ENCODE measurements at regions not wholly inside any gene's neighbourhood (a gene's known extent, or its start where the extent isn't known, plus 50 kb on each side); places are given as distances from the start of the nearest gene placed in this dataset.

DNA sequence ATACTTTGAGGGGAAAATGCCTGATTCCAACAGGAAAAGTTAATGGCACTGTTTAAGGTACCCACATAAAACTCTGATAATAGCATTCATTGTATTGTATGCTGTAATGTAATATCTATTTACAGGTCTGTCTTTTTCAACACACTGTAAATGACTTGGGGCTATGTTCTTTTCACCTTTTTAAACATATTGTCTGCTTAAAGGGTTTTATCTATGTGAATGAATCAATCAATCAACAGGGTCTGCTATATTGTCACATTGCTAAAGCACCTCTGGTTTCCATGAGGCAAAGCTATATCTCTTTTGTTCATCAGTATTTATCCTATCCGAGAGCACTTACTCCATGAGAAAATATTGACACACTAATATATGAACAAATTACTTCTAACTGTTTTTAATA is 288.0 kb downstream of the SLC6A15 start:
- Histone ChIP-seq H3K27me3 (no peaks in the 10 kb centered on the region), H3K4me1 (no peaks in the 10 kb centered on the region), H3K27ac (no peak overlapping the region), H3K36me3 (no peaks in the 10 kb centered on the region), H3K4me3 (no peak overlapping the region), H3K9me3 (no peaks in the 10 kb centered on the region)
- 46% methylated on average over 1 of the region's 1 CpG for WGBS (ENCODE audit: insufficient coverage, low coverage, low lambda C conversion rate, missing lambda C conversion rate)
- DNase-seq, result no peak
- TF ChIP-seq, protein P1, sequence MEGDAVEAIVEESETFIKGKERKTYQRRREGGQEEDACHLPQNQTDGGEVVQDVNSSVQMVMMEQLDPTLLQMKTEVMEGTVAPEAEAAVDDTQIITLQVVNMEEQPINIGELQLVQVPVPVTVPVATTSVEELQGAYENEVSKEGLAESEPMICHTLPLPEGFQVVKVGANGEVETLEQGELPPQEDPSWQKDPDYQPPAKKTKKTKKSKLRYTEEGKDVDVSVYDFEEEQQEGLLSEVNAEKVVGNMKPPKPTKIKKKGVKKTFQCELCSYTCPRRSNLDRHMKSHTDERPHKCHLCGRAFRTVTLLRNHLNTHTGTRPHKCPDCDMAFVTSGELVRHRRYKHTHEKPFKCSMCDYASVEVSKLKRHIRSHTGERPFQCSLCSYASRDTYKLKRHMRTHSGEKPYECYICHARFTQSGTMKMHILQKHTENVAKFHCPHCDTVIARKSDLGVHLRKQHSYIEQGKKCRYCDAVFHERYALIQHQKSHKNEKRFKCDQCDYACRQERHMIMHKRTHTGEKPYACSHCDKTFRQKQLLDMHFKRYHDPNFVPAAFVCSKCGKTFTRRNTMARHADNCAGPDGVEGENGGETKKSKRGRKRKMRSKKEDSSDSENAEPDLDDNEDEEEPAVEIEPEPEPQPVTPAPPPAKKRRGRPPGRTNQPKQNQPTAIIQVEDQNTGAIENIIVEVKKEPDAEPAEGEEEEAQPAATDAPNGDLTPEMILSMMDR (IDR thresholded peaks at IDR 0.05), result no peak
- TF ChIP-seq POLR2A (IDR thresholded peaks at IDR 0.05), result no peak
- ATAC-seq, result no peak
- intact Hi-C loops (cut with DNase I), result no loop called here

DNA sequence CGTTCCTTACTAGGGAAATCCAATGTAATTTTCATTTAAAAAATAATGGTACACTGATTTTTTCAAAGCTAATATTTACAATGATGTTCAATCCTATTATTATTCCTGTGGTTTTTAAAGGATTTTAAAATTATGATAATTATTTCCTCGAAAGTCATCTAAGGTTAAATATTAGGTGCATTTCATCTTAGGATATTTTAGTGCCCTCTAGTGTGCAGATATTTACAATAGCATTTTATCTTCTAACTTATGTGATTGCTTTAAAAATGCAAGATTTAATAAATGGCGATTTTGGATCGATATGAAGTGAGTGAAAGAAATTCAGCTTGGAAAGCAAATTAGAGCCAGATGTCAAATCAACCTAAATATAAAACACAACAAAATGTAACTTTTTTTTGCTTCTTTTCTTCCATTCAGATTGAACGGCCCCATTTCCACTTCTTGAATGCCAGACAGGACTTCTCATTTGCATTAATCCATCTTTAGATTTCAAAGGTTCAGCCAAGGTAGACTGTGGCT is 293.5 kb downstream of the SLC6A15 start:
- Histone ChIP-seq H3K4me1 (no peaks in the 10 kb centered on the region), H3K27me3 (no peaks in the 10 kb centered on the region), H3K4me3 (no peak overlapping the region), H3K36me3 (no peaks in the 10 kb centered on the region), H3K9me3 (no peaks in the 10 kb centered on the region), H3K27ac (no peak overlapping the region)
- TF ChIP-seq, protein P1 (IDR thresholded peaks at IDR 0.05), result peak in 1 of 4 donors; percentile 10
- no peak for TF ChIP-seq POLR2A (IDR thresholded peaks at IDR 0.05)
- DNase-seq (no peak), ATAC-seq (no peak)
- 46% methylated on average over 5 of the region's 5 CpGs for WGBS (ENCODE audit: insufficient coverage, low coverage, low lambda C conversion rate, missing lambda C conversion rate)
- intact Hi-C loops (cut with DNase I), result no loop called here

DNA sequence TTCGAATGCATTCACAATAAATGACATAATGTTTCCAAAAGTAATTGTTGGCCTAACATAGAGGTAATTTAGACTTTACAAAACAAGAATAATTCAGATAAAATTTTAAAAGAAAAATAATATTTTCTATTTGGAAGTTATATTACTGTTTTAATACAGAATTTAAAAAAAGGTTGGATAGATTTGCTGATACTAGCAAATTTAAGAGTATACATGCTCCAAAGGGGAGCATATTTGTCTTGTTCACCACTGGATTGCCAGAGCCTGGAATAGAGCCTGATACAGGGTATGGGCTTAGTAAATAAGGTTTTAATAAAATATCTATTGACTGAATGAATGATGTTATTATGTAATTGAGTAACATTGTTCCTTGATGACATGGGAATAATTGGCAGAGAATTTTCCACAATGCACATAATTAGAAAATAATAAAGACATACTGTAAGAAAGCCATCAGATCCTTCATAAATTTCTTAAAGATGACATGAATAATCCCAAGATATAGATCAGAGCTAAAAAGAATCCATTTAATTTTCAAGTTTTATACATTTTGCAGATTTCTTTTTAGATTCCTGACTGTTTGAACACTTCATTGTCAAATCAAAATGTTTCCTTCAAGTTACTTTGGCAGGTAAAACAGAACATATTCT is 305.3 kb downstream of the SLC6A15 start:
- no peaks in the 10 kb centered on the region for H3K9me3 ChIP-seq
- no peak overlapping the region for H3K4me3 ChIP-seq
- no peak for TF ChIP-seq POLR2A (IDR thresholded peaks at IDR 0.05)
- TF ChIP-seq, protein P1 (IDR thresholded peaks at IDR 0.05), result no peak
- intact Hi-C loops (cut with DNase I), result no loop called here
- H3K27ac ChIP-seq, result no peak overlapping the region
- ATAC-seq (no peak), DNase-seq (no peak)
- WGBS (ENCODE audit: insufficient coverage, low coverage, low lambda C conversion rate, missing lambda C conversion rate), result 50% methylated on average over 1 of the region's 1 CpG
- no peaks in the 10 kb centered on the region for H3K4me1 ChIP-seq
- no peaks in the 10 kb centered on the region for H3K36me3 ChIP-seq
- H3K27me3 ChIP-seq, result no peaks in the 10 kb centered on the region

DNA sequence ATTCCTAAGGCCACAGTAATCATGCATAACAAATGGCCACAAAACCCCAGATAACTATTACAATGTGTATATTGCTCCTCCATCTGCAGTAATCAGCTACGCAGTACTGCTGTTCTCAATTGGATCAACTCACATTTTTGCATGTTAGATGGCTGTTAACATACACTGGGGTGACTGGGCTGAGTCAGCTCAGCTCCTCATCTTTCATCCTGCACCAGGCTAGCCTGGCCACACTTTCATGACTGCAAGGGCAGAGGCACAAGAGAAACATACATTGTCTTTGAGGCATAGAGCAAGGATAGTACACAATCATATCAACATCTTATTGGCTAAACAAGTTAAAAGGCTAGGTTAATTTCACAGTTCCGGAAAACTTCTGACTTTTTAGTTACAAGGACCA is 306.6 kb downstream of the SLC6A15 start:
- intact Hi-C loops (cut with DNase I), result no loop called here
- Histone ChIP-seq H3K4me3 (no peak overlapping the region), H3K9me3 (no peaks in the 10 kb centered on the region), H3K27me3 (no peaks in the 10 kb centered on the region), H3K36me3 (no peaks in the 10 kb centered on the region), H3K27ac (no peak overlapping the region), H3K4me1 (no peaks in the 10 kb centered on the region)
- ATAC-seq, result no peak
- no peak for DNase-seq
- TF ChIP-seq, protein P1 (IDR thresholded peaks at IDR 0.05), result no peak
- no peak for TF ChIP-seq POLR2A (IDR thresholded peaks at IDR 0.05)
- 62% methylated on average over 2 of the region's 2 CpGs for WGBS (ENCODE audit: insufficient coverage, low coverage, low lambda C conversion rate, missing lambda C conversion rate)

DNA sequence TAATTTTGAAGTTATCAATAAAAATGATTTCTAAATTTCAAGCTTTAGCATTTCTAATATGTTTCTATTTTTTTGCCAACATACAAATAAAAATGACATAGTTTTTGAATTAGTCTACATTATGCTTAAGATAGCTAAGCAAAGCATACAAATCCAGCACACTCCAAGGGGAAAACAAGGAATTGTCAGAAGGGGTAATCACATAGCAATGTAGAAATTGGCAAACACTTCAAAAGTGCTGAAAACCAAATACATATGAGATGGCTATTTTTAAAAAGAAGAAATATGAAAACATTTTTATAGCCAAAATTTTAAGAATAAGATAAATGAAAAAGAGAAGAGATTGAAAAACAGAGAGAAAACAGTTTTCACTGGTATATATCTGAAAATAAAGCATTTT is 308.0 kb downstream of the SLC6A15 start:
- ATAC-seq, result no peak
- H3K9me3 ChIP-seq, result no peaks in the 10 kb centered on the region
- H3K4me1 ChIP-seq, result no peaks in the 10 kb centered on the region
- DNase-seq, result no peak
- H3K27ac ChIP-seq, result no peak overlapping the region
- H3K36me3 ChIP-seq, result no peaks in the 10 kb centered on the region
- intact Hi-C loops (cut with DNase I), result no loop called here
- H3K27me3 ChIP-seq, result no peaks in the 10 kb centered on the region
- H3K4me3 ChIP-seq, result no peak overlapping the region
- TF ChIP-seq, protein P1 (IDR thresholded peaks at IDR 0.05), result no peak
- no peak for TF ChIP-seq POLR2A (IDR thresholded peaks at IDR 0.05)

All from right lobe of liver (tissue), 6 donors.